Astrocyte of the spinal cord (primary cell): ENCODE measurements at regions not wholly inside any gene's neighbourhood (a gene's known extent, or its start where the extent isn't known, plus 50 kb on each side); places are given as distances from the start of the nearest gene placed in this dataset.

Experiments
- DNase-seq: peaks from one replicate; pipeline ENCODE4 v3.0.0; 2011; ENCODE audit warnings: low read depth, low spot score
- H3K4me3 ChIP-seq: 2 replicates; pipeline ENCODE4 v1.5.1; 2011; ENCODE audit warnings: low read depth, mild to moderate bottlenecking, low read length, moderate library complexity
- CTCF ChIP-seq: IDR thresholded peaks from 2 replicates; pipeline ENCODE4 v1.5.1; 2012; ENCODE audit warnings: low read depth, mild to moderate bottlenecking, low read length, inconsistent platforms
- in situ Hi-C: cut with HindIII; loops from 2 replicates; pipeline ENCODE4 v1.10.0; 2017; ENCODE audit warnings: low sequenced_read_pairs

GRCh38 chr10:29874606-29875269 lies 184.6 kb downstream of the JCAD start:
- H3K4me3 ChIP-seq = no peak overlapping the region
- no peak for TF ChIP-seq CTCF
- in situ Hi-C loops = no loop called here
- no peak for DNase-seq

GRCh38 chr10:29873941-29874484 lies 185.4 kb downstream of the JCAD start:
- no peak for TF ChIP-seq CTCF
- in situ Hi-C loops = no loop called here
- DNase-seq = no peak
- H3K4me3 ChIP-seq = no peak overlapping the region

- DNase-seq = no peak
- TF ChIP-seq CTCF = no peak
- in situ Hi-C loops = no loop called here
- H3K4me3 ChIP-seq = no peak overlapping the region
Measured at GRCh38 chr10:29870522-29871044, 188.8 kb downstream of the JCAD start.

- no peak overlapping the region for H3K4me3 ChIP-seq
- TF ChIP-seq CTCF = no peak
- in situ Hi-C loops = no loop called here
- DNase-seq = no peak
Measured at GRCh38 chr10:29869593-29869992, 189.8 kb downstream of the JCAD start.

GRCh38 chr10:29866356-29866755 lies 193.0 kb downstream of the JCAD start:
- H3K4me3 ChIP-seq = no peak overlapping the region
- no peak for DNase-seq
- in situ Hi-C loops = no loop called here
- TF ChIP-seq CTCF = no peak

- DNase-seq = no peak
- H3K4me3 ChIP-seq = no peak overlapping the region
- in situ Hi-C loops = no loop called here
- TF ChIP-seq CTCF = no peak
Measured at GRCh38 chr10:29865700-29866355, 193.6 kb downstream of the JCAD start.
